ENCODE measurements at regions not wholly inside any gene's neighbourhood (a gene's known extent, or its start where the extent isn't known, plus 50 kb on each side); places are given as distances from the start of the nearest gene placed in this dataset.

- Histone ChIP-seq H3K27ac (no peak overlapping the region), H3K79me2 (ENCODE audit: insufficient read depth) (no peaks in the 10 kb centered on the region), H3F3A (ENCODE audit: insufficient read depth) (no peaks in the 10 kb centered on the region), H3K36me3 (ENCODE audit: low read depth) (no peaks in the 10 kb centered on the region), H4K20me1 (ENCODE audit: insufficient read depth) (no peaks in the 10 kb centered on the region), H3K9ac (no peak overlapping the region), H3K9me3 (ENCODE audit: low read depth) (peaks cover 2% of the 10 kb centered on the region), H3K4me1 (ENCODE audit: insufficient read depth) (no peaks in the 10 kb centered on the region), H2AFZ (no peak overlapping the region), H3K27me3 (replicated peaks; ENCODE audit: insufficient read depth) (no peaks in the 10 kb centered on the region), H3K4me2 (ENCODE audit: unreplicated experiment) (no peak overlapping the region), H3K9me2 (ENCODE audit: insufficient read depth) (no peaks in the 10 kb centered on the region), H3K4me3 (no peak overlapping the region)
- WGBS, 2 experiments (ENCODE audit: low coverage in 1 of 2, low lambda C conversion rate in 2 of 2, missing lambda C conversion rate in 2 of 2), result 43 to 47% methylated on average over 1 of the region's 1 CpG
- in situ Hi-C loops (cut with MboI), result no loop called here
- no peak for TF ChIP-seq EZH2phosphoT487 (IDR thresholded peaks at IDR 0.05; ENCODE audit: insufficient read depth, low read depth)
- TF ChIP-seq EZH2 (IDR thresholded peaks at IDR 0.05; ENCODE audit: insufficient read depth, poor library complexity, severe bottlenecking), result no peak
- DNase-seq, result no peak
Measured at GRCh38 chr4:116930329-116930728, 155.0 kb downstream of the TRAM1L1 start.

- H2AFZ ChIP-seq, result no peak overlapping the region
- no peaks in the 10 kb centered on the region for H3F3A ChIP-seq (ENCODE audit: insufficient read depth)
- no peak for DNase-seq
- H3K4me1 ChIP-seq (ENCODE audit: insufficient read depth), result no peaks in the 10 kb centered on the region
- H3K9me3 ChIP-seq (ENCODE audit: low read depth), result no peaks in the 10 kb centered on the region
- no peak overlapping the region for H3K9ac ChIP-seq
- in situ Hi-C loops (cut with MboI), result no loop called here
- no peaks in the 10 kb centered on the region for H3K36me3 ChIP-seq (ENCODE audit: low read depth)
- no peaks in the 10 kb centered on the region for H4K20me1 ChIP-seq (ENCODE audit: insufficient read depth)
- H3K4me3 ChIP-seq, result no peak overlapping the region
- H3K79me2 ChIP-seq (ENCODE audit: insufficient read depth), result no peaks in the 10 kb centered on the region
- TF ChIP-seq EZH2phosphoT487 (IDR thresholded peaks at IDR 0.05; ENCODE audit: insufficient read depth, low read depth), result no peak
- TF ChIP-seq EZH2 (IDR thresholded peaks at IDR 0.05; ENCODE audit: insufficient read depth, poor library complexity, severe bottlenecking), result no peak
- H3K27ac ChIP-seq, result no peak overlapping the region
- no peaks in the 10 kb centered on the region for H3K9me2 ChIP-seq (ENCODE audit: insufficient read depth)
- no peak overlapping the region for H3K4me2 ChIP-seq (ENCODE audit: unreplicated experiment)
- WGBS, 2 experiments (ENCODE audit: low coverage in 1 of 2, low lambda C conversion rate in 2 of 2, missing lambda C conversion rate in 2 of 2), result 6 to 9% methylated on average over 2 of the region's 2 CpGs
- H3K27me3 ChIP-seq (replicated peaks; ENCODE audit: insufficient read depth), result no peaks in the 10 kb centered on the region
Measured at GRCh38 chr4:116926631-116927295, 158.6 kb downstream of the TRAM1L1 start.

GRCh38 chr4:116925900-116926457, 159.4 kb downstream of the TRAM1L1 start:
- H3K36me3 ChIP-seq (ENCODE audit: low read depth), result no peaks in the 10 kb centered on the region
- no peak overlapping the region for H3K4me3 ChIP-seq
- no peak overlapping the region for H3K9ac ChIP-seq
- no peak overlapping the region for H3K27ac ChIP-seq
- H3K4me1 ChIP-seq (ENCODE audit: insufficient read depth), result no peaks in the 10 kb centered on the region
- H3F3A ChIP-seq (ENCODE audit: insufficient read depth), result no peaks in the 10 kb centered on the region
- H3K4me2 ChIP-seq (ENCODE audit: unreplicated experiment), result no peak overlapping the region
- no peaks in the 10 kb centered on the region for H3K27me3 ChIP-seq (replicated peaks; ENCODE audit: insufficient read depth)
- WGBS, 2 experiments (ENCODE audit: low coverage in 1 of 2, low lambda C conversion rate in 2 of 2, missing lambda C conversion rate in 2 of 2), result 4 to 6% methylated on average over 49 to 51 of the region's 51 CpGs
- H3K79me2 ChIP-seq (ENCODE audit: insufficient read depth), result no peaks in the 10 kb centered on the region
- in situ Hi-C loops (cut with MboI), result no loop called here
- no peak for DNase-seq
- H3K9me2 ChIP-seq (ENCODE audit: insufficient read depth), result no peaks in the 10 kb centered on the region
- TF ChIP-seq EZH2 (IDR thresholded peaks at IDR 0.05; ENCODE audit: insufficient read depth, poor library complexity, severe bottlenecking) (no peak), EZH2phosphoT487 (IDR thresholded peaks at IDR 0.05; ENCODE audit: insufficient read depth, low read depth) (no peak)
- H2AFZ ChIP-seq, result no peak overlapping the region
- H3K9me3 ChIP-seq (ENCODE audit: low read depth), result no peaks in the 10 kb centered on the region
- no peaks in the 10 kb centered on the region for H4K20me1 ChIP-seq (ENCODE audit: insufficient read depth)

- H4K20me1 ChIP-seq (ENCODE audit: insufficient read depth), result no peaks in the 10 kb centered on the region
- H3K4me3 ChIP-seq, result no peak overlapping the region
- DNase-seq, result no peak
- no peaks in the 10 kb centered on the region for H3K36me3 ChIP-seq (ENCODE audit: low read depth)
- H3K9ac ChIP-seq, result no peak overlapping the region
- H3K9me2 ChIP-seq (ENCODE audit: insufficient read depth), result no peaks in the 10 kb centered on the region
- in situ Hi-C loops (cut with MboI), result no loop called here
- H2AFZ ChIP-seq, result no peak overlapping the region
- H3K9me3 ChIP-seq (ENCODE audit: low read depth), result no peaks in the 10 kb centered on the region
- no peaks in the 10 kb centered on the region for H3F3A ChIP-seq (ENCODE audit: insufficient read depth)
- H3K79me2 ChIP-seq (ENCODE audit: insufficient read depth), result no peaks in the 10 kb centered on the region
- H3K4me1 ChIP-seq (ENCODE audit: insufficient read depth), result no peaks in the 10 kb centered on the region
- no peak overlapping the region for H3K27ac ChIP-seq
- TF ChIP-seq EZH2 (IDR thresholded peaks at IDR 0.05; ENCODE audit: insufficient read depth, poor library complexity, severe bottlenecking), result no peak
- no peak for TF ChIP-seq EZH2phosphoT487 (IDR thresholded peaks at IDR 0.05; ENCODE audit: insufficient read depth, low read depth)
- H3K4me2 ChIP-seq (ENCODE audit: unreplicated experiment), result no peak overlapping the region
- WGBS, 2 experiments (ENCODE audit: low coverage in 1 of 2, low lambda C conversion rate in 2 of 2, missing lambda C conversion rate in 2 of 2), result 22 to 30% methylated on average over 4 of the region's 4 CpGs
- no peaks in the 10 kb centered on the region for H3K27me3 ChIP-seq (replicated peaks; ENCODE audit: insufficient read depth)
Measured at GRCh38 chr4:116923389-116923788, 162.0 kb downstream of the TRAM1L1 start.

All from GM23248 (cell line).